ENCODE measurements at regions not wholly inside any gene's neighbourhood (a gene's known extent, or its start where the extent isn't known, plus 50 kb on each side); places are given as distances from the start of the nearest gene placed in this dataset.

DNA sequence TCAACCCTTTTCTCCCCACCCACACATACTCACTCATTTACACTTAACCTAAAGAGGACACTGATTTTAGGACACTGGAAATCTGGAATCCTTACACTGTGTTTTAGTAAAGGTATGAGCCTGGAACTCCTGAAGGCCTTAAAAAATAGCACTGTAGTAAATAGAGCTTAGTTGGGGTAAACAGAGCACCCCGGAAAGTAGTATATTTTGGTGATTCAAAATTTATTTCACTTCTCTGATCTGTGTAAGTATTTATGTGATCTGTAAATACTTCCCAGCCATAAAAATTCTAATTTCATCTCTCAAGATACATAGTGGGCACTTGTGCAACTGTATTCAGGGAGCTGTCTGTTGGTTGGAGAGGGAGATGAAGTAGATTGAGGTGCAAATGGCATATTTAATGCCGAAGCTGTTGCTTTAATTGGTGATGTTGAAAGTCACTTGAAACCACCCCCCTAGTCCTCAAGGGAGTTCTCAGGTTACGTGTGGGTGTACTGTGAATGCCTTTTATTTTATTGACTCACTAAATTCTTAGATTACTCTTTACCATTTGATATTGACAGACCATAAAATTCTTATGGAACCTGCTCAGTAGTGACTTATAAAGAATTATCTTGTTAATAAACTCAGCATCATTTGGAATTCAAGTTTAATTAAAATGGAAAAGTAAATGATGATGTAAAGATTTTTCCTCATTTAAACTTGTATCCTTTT, 154.9 kb downstream of the SOX4 start:
- TF ChIP-seq EZH2 (IDR thresholded peaks at IDR 0.05; ENCODE audit: low read length) = no peak
- H3K4me1 ChIP-seq (ENCODE audit: control insufficient read depth, extremely low read depth, insufficient read depth, low read length) = peaks cover 15% of the 10 kb centered on the region
- no peaks in the 10 kb centered on the region for H4K20me1 ChIP-seq (ENCODE audit: control insufficient read depth, extremely low read depth, insufficient read depth, low read length)
- H3K79me2 ChIP-seq (ENCODE audit: control insufficient read depth, insufficient read depth, low read length) = no peaks in the 10 kb centered on the region
- dilution Hi-C loops (cut with MboI; ENCODE audit: extremely low pct_ligation_motif_present, low sequenced_read_pairs) = no loop called here
- H2AFZ ChIP-seq (ENCODE audit: control insufficient read depth, low read length) = no peak overlapping the region
- no peaks in the 10 kb centered on the region for H3K9me3 ChIP-seq (ENCODE audit: control insufficient read depth, low read depth, low read length)
- H3K4me2 ChIP-seq (ENCODE audit: control insufficient read depth, extremely low read depth, insufficient read depth, low read depth, low read length) = no peak overlapping the region
- DNase-seq (ENCODE audit: low read depth, low spot score) = no peak
- H3K4me3 ChIP-seq (ENCODE audit: control insufficient read depth in 2 of 3, extremely low read depth in 1 of 3, insufficient read depth in 2 of 3, low read depth in 1 of 3, low read length in 3 of 3) = no peak overlapping the region
- no peaks in the 10 kb centered on the region for H3K27me3 ChIP-seq (ENCODE audit: control insufficient read depth, extremely low read depth, insufficient read depth, low read length)
- H3K9me1 ChIP-seq (ENCODE audit: control insufficient read depth, extremely low read depth, insufficient read depth, low read length) = no peaks in the 10 kb centered on the region
- FAIRE-seq = no peak
- H3K9ac ChIP-seq (ENCODE audit: control insufficient read depth, extremely low read depth, insufficient read depth, low read length) = no peak overlapping the region
- no peaks in the 10 kb centered on the region for H3K36me3 ChIP-seq (ENCODE audit: control insufficient read depth in 2 of 2, extremely low read depth in 1 of 2, insufficient read depth in 2 of 2, low read length in 2 of 2)
- no peak overlapping the region for H3K27ac ChIP-seq (ENCODE audit: control insufficient read depth, insufficient read depth, low read length)

GRCh38 chr6:21749754-21750153, 156.2 kb downstream of the SOX4 start:
- no peaks in the 10 kb centered on the region for H3K79me2 ChIP-seq (ENCODE audit: control insufficient read depth, insufficient read depth, low read length)
- H3K27me3 ChIP-seq (ENCODE audit: control insufficient read depth, extremely low read depth, insufficient read depth, low read length) = no peaks in the 10 kb centered on the region
- DNase-seq (ENCODE audit: low read depth, low spot score) (no peak), FAIRE-seq (no peak)
- no peaks in the 10 kb centered on the region for H3K9me3 ChIP-seq (ENCODE audit: control insufficient read depth, low read depth, low read length)
- H3K9ac ChIP-seq (ENCODE audit: control insufficient read depth, extremely low read depth, insufficient read depth, low read length) = no peak overlapping the region
- no peak overlapping the region for H3K4me3 ChIP-seq (ENCODE audit: control insufficient read depth in 2 of 3, extremely low read depth in 1 of 3, insufficient read depth in 2 of 3, low read depth in 1 of 3, low read length in 3 of 3)
- H3K27ac ChIP-seq (ENCODE audit: control insufficient read depth, insufficient read depth, low read length) = no peak overlapping the region
- dilution Hi-C loops (cut with MboI; ENCODE audit: extremely low pct_ligation_motif_present, low sequenced_read_pairs) = no loop called here
- no peak overlapping the region for H2AFZ ChIP-seq (ENCODE audit: control insufficient read depth, low read length)
- no peaks in the 10 kb centered on the region for H3K36me3 ChIP-seq (ENCODE audit: control insufficient read depth in 2 of 2, extremely low read depth in 1 of 2, insufficient read depth in 2 of 2, low read length in 2 of 2)
- no peaks in the 10 kb centered on the region for H3K9me1 ChIP-seq (ENCODE audit: control insufficient read depth, extremely low read depth, insufficient read depth, low read length)
- H4K20me1 ChIP-seq (ENCODE audit: control insufficient read depth, extremely low read depth, insufficient read depth, low read length) = no peaks in the 10 kb centered on the region
- peaks cover 20% of the 10 kb centered on the region for H3K4me1 ChIP-seq (ENCODE audit: control insufficient read depth, extremely low read depth, insufficient read depth, low read length)
- no peak overlapping the region for H3K4me2 ChIP-seq (ENCODE audit: control insufficient read depth, extremely low read depth, insufficient read depth, low read depth, low read length)
- TF ChIP-seq, protein P1, sequence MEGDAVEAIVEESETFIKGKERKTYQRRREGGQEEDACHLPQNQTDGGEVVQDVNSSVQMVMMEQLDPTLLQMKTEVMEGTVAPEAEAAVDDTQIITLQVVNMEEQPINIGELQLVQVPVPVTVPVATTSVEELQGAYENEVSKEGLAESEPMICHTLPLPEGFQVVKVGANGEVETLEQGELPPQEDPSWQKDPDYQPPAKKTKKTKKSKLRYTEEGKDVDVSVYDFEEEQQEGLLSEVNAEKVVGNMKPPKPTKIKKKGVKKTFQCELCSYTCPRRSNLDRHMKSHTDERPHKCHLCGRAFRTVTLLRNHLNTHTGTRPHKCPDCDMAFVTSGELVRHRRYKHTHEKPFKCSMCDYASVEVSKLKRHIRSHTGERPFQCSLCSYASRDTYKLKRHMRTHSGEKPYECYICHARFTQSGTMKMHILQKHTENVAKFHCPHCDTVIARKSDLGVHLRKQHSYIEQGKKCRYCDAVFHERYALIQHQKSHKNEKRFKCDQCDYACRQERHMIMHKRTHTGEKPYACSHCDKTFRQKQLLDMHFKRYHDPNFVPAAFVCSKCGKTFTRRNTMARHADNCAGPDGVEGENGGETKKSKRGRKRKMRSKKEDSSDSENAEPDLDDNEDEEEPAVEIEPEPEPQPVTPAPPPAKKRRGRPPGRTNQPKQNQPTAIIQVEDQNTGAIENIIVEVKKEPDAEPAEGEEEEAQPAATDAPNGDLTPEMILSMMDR (optimal IDR thresholded peaks at IDR 0.05 in 1 of 3, IDR thresholded peaks at IDR 0.05 in 1 of 3, conservative IDR thresholded peaks at IDR 0.05 in 1 of 3; ENCODE audit: extremely low read depth in 1 of 3, insufficient read depth in 2 of 3, low read length in 3 of 3) = no peak
- no peak for TF ChIP-seq EZH2 (IDR thresholded peaks at IDR 0.05; ENCODE audit: low read length)

GRCh38 chr6:21750575-21750974, 157.0 kb downstream of the SOX4 start:
- no peak overlapping the region for H3K9ac ChIP-seq (ENCODE audit: control insufficient read depth, extremely low read depth, insufficient read depth, low read length)
- no peak overlapping the region for H3K27ac ChIP-seq (ENCODE audit: control insufficient read depth, insufficient read depth, low read length)
- dilution Hi-C loops (cut with MboI; ENCODE audit: extremely low pct_ligation_motif_present, low sequenced_read_pairs) = no loop called here
- H3K27me3 ChIP-seq (ENCODE audit: control insufficient read depth, extremely low read depth, insufficient read depth, low read length) = no peaks in the 10 kb centered on the region
- H3K9me3 ChIP-seq (ENCODE audit: control insufficient read depth, low read depth, low read length) = no peaks in the 10 kb centered on the region
- no peaks in the 10 kb centered on the region for H4K20me1 ChIP-seq (ENCODE audit: control insufficient read depth, extremely low read depth, insufficient read depth, low read length)
- no peak overlapping the region for H3K4me2 ChIP-seq (ENCODE audit: control insufficient read depth, extremely low read depth, insufficient read depth, low read depth, low read length)
- H3K4me3 ChIP-seq (ENCODE audit: control insufficient read depth in 2 of 3, extremely low read depth in 1 of 3, insufficient read depth in 2 of 3, low read depth in 1 of 3, low read length in 3 of 3) = no peak overlapping the region
- H3K9me1 ChIP-seq (ENCODE audit: control insufficient read depth, extremely low read depth, insufficient read depth, low read length) = no peaks in the 10 kb centered on the region
- H3K36me3 ChIP-seq (ENCODE audit: control insufficient read depth in 2 of 2, extremely low read depth in 1 of 2, insufficient read depth in 2 of 2, low read length in 2 of 2) = no peaks in the 10 kb centered on the region
- no peak for TF ChIP-seq EZH2 (IDR thresholded peaks at IDR 0.05; ENCODE audit: low read length)
- TF ChIP-seq, protein P1 (optimal IDR thresholded peaks at IDR 0.05 in 1 of 3, IDR thresholded peaks at IDR 0.05 in 1 of 3, conservative IDR thresholded peaks at IDR 0.05 in 1 of 3; ENCODE audit: extremely low read depth in 1 of 3, insufficient read depth in 2 of 3, low read length in 3 of 3) = no peak
- peaks cover 28% of the 10 kb centered on the region for H3K4me1 ChIP-seq (ENCODE audit: control insufficient read depth, extremely low read depth, insufficient read depth, low read length)
- no peak overlapping the region for H2AFZ ChIP-seq (ENCODE audit: control insufficient read depth, low read length)
- DNase-seq (ENCODE audit: low read depth, low spot score) (no peak), FAIRE-seq (no peak)
- H3K79me2 ChIP-seq (ENCODE audit: control insufficient read depth, insufficient read depth, low read length) = no peaks in the 10 kb centered on the region

Data from keratinocyte (primary cell).